ENCODE measurements at regions not wholly inside any gene's neighbourhood (a gene's known extent, or its start where the extent isn't known, plus 50 kb on each side); places are given as distances from the start of the nearest gene placed in this dataset.
"Not testable (repeated sequence)": the region's sequence is repeated elsewhere in the genome, so short reads cannot be mapped to it uniquely, and the experiment has no call there.

DNA sequence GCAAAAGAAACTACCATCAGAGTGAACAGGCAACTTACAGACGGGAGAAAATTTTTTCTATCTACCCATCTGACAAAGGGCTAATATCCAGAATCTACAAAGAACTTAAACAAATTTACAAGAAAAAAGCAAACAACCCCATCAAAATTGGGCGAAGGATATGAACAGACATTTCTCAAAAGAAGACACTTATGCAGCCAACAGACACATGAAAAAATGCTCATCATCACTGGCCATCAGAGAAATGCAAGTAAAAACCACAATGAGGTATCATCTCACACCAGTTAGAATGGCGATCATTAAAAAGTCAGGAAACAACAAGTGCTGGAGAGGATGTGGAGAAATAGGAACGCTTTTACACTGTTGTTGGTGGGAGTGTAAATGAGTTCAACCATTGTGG, 206.6 kb upstream of the HTR1E start:
- not testable (repeated sequence) for DNase-seq

DNA sequence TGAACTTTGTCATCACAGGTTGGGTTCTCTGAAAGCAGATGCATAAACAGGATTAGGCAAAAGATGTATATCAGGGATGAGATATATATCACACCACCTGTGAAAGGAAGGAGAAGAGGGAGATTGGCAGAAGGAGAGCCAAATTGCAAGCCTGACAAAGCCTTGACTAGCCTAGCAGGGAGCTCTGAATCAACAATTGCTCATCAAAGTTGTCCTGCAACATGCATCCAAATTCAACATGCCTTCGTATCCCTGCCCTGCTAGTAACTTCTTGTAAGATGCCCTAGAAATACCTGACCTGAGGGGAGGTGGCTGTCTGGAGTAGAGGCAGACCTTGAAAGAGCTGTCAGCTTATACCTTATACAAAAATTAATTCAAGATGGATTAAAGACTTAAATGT, 207.1 kb upstream of the HTR1E start:
- DNase-seq, result no peak

DNA sequence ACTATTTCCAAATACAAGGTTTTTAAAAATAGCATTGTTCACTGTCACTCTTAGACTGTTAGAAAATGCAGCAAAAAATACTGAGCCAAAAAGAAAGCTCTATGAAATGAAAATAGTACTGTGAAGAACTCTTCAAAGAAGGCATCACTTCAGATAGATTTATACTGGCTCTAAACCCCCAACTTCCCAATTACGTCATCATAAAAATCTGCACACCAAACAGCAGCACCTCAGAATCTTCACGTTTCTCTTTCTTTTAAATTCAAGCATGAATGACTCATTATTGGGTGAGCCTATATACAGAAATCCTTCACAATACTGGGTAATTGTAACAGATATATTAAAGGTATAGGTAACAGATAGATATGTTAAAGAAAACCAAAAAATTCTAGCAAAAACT, 208.4 kb upstream of the HTR1E start:
- DNase-seq, result no peak

DNA sequence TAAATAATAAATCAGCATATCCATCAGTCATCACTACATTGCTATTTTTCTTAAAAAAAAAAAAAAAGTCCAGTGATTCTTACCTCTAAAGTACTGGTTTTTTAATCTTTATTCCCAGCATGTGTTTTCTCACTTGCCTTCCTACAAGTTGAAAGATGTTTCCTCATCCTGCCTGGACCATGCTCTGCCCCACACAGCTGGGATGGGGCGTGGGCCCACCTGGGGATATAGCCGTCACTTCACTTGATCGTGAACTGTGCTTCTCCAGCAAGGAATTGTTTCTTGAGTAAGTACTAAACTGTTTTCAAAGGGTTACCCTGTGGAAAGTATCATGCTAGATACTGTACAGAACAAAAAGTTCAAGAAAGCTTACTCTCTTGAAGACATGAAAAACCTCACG, 212.6 kb upstream of the HTR1E start:
- DNase-seq, result no peak

DNA sequence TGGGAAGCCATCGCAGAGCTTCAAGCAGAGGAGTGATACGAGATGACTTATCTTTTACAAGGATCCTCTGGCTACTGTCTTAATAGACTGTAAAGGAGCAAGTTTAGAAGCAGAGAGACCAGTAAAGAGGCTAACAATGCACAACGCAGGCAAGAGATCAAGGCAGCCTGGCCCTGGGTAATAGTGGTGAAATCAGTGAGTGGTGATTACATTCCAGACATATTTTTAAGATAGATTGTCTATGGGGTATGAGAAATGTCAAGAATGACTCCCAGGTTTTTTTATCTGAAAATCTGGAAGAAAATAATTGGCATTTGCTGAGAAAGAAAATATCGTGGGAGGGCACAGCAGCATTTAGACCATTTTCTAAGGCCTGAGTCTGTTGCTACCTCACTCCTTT, 213.6 kb upstream of the HTR1E start:
- DNase-seq, result no peak

DNA sequence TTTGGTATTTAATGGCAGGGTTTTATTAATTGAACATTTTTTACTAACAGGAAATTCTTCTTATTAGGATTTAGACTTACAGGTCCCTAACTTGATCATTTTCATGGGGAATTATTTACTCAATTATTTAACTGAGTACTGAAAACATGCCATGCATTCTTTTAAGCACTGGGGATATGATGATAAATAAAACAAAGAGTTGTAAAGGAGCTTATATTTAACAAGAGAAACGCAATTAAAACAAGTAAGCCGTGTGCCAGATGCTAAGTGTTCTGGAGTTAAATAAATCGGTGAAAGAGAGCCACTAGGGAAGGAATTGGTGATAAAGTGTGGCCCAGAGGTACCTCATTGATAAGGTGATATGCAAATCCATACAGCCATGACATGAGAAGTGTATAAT, 214.2 kb upstream of the HTR1E start:
- DNase-seq, result no peak

DNA sequence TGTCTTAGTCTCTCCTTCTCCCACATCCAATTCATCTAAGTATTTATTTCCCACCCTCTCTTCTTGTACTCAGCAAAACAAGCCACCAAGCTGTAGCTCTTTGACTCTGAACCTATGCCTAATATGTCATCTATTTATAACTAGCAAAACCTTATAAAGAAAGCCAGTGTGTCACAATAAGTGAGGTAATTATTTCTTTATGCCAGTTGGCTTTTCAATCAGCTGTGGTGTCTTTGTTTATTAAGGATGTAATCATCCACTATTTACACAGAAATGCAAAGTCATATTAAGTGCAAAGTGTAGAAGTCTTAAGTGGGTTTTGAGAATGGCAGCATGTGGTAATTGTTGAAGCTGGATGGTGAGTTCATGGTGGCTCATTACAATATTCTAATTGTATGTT, 215.2 kb upstream of the HTR1E start:
- no peak for DNase-seq

DNA sequence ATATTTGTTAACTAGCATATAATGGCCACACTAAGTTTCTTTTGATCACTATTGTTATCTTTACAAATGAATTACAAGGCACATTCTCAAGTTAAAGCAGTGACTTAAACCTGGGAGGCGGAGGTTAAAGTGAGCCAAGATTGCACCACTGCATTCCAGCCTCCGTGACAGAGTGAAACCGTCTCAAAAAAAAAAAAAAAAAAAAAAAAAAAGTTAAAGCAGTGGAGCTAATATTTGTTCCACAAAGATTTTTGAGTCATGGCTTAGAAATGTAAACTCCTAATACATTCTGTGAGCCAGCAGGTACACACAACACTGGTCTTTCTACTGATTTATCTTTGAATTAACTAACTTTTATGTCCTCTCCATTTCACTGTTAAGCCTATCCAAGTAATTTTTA, 221.7 kb upstream of the HTR1E start:
- no peak for DNase-seq

DNA sequence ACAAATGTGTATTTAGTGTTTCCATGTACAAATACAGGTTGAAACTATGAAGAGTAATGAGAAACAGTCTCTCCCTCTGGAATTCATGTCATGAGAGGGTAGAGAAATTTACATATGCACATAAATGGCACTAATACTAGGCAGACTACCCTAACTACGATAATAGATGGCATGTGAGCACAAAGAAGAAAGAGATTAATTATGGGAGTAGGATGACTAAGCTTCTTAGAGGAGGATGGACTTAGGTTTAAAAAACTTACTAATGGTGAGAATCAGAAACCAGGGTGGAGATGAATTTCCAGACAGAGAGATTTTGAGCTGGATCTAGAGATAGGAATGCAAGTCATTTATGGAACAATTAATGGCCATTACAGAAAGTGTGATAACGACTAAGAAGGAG, 225.3 kb upstream of the HTR1E start:
- DNase-seq, result no peak

DNA sequence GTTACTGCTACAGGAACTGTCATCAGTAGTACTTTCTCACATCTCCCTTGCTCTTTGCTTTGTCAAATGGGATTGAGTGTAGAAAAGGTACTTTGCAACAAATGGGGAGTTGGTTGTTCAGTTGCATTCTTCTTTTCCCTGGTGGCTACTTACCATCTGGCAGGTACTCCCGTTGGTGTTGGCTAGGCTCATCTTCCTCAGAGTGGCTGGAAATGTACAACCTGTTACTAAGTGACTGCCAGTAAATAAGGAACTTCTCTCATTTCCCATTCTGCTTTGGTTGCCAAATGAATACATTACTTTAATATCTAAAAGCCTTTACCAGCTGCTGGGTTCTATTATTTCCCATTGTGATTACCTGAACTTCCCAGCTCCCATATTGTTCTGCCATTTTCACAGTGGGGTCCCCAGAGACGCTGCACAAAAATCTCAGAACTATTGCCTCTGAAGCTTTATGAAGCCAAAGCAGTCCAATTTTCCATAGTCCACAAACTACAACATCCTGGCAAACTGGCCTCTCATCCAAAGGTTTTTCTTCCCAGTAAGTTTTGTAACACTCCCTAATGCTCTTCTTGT, 229.7 kb upstream of the HTR1E start:
- DNase-seq, result no peak

DNA sequence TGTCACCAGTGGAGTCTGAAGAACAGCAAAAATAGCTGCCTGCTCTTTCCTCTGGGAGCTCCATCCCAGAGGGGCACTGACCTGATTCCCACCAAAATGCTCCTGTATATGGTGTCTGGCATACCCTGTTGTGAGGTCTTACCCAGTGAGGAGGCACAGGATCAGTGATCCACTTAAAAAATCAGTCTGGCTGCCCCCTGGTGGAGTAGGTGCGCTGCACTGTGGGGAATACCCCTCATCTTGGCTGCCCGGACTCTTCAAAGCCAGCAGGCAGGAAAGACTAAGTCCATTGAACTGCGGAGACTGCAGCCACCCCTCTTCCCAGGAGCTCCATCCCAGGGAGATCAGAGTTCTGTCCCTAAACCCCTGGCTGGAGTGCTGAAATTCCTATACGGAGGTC, 230.9 kb upstream of the HTR1E start:
- DNase-seq, result no peak

DNA sequence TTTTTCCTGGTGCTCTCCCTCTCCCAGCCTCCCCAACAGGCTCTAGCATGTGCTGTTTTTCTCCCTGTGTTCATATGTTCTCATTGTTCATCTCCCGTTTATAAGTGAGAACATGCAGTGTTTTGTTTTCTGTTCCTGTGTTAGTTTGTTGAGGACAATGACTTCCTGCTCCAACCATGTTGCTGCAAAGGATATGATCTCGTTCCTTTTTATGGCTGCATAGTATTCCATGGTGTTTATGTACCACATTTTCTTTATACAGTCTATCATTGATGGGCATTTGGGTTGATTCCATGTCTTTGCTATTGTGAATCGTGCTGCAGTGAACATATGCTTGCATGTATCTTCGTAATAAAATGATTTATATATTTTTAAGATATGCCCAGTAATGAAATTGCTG, 236.1 kb upstream of the HTR1E start:
- not testable (repeated sequence) for DNase-seq

DNA sequence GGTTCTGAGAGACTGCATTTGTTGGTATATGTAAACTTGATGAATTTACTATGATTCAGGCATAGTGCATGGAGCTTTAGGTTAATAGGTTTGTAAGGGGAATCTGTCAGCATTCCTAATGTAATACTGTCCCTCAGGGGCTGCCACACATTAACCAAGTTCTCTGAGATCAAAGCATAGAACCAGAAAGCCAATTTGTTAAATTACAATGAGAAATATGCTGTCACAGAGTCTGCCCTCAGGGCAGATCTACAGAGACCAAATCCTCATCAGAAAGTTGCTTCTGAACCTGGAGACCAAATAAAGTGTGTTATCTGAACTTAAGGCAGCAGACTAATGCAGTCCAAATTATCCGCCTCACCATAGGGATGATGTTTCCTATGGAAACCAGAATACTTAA, 250.8 kb upstream of the HTR1E start:
- DNase-seq, result no peak

DNA sequence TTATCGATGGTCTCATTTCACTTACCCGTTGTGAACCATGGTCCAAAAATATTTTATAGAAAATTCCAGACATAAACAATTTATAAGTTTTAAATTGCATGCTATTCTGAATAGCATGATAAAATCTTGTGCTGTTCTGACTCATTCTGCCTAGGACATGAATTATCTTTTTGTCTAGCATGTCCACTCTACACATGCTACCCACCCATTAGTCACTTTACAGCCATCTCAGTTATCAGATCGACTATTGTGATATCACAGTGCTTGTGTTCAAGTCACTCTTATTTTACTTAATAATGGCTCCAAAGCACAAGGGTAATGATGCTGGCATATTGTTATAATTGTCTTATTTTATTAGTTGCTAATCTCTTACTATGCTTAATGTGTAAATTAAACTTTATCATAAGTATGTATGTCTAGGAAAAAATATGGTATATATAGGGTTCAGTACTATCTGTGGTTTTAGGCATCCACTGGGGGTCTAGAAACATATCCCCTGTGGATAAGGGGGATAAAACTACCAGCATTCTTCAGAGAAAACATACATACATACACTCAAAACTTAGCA, 252.0 kb upstream of the HTR1E start:
- no peak for DNase-seq

DNA sequence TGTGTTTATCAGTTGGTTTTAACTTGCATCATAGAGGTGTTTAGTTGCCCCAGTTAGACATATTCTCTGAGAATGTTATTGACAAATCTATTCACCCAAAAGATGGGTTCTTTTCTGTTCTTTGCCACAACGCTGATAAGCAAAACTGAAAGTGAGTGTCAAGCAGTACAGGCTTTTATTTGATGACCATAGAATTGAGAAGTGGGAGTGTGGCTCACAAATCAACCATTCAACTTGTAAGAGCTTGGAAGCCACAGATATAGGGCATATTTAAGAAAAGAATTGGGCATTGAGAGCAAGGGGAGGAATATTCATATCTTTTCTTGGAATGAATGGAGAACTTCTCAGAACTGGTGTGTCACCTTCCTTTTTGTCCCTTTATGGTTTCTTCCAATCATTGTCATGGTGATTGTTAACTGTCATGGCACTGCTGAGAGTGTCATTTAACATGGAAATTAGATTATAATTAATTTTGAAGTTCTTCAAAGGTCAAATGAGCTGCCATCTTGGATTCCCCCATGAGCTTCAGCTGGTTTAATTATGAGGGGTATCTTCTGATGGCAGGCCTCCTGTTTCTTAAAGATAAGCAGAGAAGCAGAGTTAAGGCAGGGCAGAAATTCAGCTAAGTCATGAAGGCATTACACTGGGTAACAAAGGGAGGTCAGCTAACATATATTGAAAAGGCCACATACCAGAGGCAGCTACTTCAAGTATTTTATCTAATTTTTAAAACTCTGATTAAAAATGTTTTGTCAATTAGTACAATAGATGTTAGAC, 254.0 kb upstream of the HTR1E start:
- no peak for DNase-seq

DNA sequence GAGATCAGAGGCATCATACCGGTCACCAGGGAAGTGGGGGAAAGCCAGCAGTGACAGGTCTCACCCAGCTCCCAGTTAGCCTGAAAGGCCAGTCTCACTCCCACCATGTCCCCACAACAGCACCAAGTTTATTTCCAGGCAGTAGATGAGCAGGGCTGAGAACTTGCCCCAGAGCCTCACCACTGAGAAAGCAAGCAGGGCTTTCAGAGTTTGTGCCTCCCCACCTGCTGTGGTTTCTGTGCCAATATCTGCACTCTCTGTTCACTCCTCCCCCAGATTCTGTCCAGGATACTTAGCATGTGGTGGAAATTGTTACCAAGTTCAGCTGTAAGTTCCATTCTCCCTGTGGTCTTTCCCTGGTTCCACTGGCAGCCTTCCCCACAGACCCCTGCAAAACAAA, 255.0 kb upstream of the HTR1E start:
- no peak for DNase-seq

DNA sequence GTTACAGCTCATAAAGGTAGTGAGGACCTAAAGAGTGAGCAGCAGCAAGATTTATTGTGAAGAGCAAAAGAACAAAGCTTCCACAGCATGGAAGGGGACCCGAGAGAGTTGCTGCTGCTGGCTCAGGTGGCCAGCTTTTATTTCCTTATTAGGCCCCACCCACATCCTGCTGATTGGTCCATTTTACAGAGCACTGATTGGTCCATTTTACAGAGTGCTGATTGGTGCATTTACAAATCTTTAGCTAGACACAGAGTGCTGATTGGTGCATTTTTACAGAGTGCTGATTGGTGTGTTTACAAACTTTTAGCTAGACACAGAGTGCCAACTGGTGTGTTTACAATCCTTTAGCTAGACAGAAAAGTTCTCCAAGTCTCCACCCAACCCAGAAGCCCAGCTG, 256.2 kb upstream of the HTR1E start:
- not testable (repeated sequence) for DNase-seq

DNA sequence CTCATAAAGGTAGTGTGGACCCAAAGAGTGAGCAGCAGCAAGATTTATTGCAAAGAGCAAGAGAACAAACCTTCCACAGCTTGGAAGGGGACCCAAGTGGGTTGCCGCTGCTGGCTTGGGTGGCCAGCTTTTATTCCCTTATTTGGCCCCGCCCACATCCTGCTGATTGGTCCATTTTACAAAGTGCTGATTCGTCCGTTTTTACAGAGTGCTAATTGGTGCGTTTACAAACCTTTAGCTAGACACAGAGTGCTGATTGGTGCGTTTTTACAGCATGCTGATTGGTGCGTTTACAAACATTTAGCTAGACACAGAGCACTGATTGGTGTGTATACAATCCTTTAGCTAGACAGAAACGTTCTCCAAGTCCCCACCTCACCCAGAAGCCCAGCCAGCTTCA, 265.2 kb upstream of the HTR1E start:
- DNase-seq, result not testable (repeated sequence)

DNA sequence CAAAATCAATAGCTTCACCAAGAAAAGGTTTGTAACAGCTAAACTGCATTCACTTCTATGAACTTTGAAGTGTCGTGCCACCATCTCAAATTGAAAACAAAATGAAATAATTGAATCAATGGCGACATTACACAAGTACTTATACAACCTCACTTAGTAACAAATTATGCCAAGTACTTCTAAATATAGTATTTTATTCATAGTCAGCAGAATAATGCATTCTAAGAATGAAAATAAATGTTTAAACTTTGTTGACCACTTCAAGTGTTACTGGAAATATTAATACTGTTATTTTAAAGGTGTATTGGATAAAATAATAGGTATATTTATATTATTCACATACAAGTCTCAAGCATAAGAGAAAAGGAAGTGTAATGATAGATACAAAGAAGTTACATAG, 280.1 kb upstream of the HTR1E start:
- DNase-seq, result no peak

DNA sequence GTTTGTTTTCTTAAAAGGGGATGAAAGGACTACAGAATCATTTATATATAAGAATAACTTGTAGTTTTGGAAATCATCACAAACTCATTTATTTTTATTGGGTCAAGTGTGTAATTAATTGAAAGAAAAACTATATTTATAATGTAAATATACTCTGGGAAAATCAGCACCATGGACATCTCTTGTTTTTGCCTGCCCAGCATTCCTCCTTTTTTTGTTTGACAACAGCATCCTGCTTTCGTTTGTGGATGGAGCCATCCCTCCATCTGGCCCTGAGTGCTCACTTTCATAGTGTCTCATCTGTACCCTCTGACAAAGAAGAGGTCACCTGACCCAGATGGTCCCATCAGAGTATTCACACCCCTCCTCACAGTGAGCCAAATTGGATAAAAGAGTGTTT, 308.2 kb upstream of the HTR1E start:
- no peak for DNase-seq

DNA sequence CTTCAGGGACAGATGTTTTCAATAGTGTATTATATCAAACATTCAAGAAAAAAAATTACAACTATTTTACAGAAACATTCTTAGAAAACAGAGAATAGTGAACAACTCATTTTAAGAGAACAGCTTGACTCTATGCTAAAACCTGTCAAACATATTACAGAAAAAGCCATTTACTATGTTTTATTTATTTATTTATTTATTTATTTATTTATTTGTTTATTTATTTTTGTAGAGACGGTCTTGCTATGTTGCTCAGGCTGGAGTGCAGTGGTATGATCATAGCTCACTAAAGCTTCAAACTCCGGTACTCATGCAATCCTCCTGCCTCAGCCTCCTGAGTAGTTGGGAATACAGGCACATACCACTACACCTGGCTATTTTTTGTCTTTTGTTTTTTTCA, 317.9 kb upstream of the HTR1E start:
- no peak for DNase-seq

DNA sequence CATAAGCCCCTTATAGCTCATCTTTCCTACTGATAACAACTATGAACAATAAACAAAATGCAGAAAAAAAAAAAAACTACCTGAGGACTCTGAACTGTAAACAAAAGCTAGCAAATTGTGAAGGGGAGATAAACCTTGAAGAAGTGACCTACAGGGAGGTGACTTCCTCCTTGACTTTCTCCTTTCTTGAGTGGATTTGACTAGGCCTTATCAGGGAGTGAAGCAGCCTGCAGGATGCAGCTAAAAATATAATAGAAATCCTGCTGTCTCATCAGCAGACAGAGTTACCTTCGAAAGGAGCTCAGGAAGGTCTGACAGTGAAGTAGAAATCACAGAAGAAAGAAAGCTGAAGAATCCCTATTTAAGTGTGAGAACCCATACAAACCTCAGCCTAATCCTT, 322.0 kb upstream of the HTR1E start:
- no peak for DNase-seq

DNA sequence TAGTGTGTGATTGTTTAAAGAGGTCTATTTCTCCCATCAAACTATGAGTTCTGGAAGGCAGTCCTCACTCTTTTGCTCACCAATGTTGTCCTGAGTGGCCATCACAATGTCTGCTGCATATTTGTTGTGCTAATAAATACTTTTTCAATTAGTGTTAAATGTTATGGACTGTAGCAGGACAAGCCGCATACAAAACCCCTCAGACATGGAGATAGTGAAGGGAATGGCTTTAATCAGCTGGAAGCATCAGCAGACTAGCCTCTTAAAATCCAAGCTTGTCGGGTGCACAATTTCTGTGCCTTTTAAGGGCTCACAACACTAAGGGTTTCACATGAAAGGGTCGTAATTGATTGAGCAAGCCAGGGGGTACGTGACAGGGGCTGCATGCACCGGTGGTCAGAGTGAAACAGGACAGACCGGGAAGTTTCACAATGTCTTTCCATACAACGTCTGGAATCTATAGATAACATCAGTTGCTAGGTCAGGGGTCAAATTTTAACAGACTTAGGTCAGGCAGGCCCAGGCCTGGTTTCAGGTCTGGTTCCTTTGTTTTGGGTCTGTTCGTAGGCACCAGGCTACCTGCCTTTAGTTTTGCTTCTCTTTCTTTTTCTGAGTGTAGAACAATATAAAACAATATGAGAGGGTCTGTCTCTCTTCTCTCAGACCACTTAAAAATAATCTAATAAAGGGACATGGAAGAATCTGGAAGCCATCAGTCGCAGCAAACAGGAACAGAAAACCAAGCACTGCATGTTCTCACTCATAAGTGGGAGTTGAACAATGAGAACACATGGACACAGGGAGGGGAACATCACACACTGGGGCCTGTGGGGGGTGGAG, 327.6 kb upstream of the HTR1E start:
- DNase-seq, result no peak

DNA sequence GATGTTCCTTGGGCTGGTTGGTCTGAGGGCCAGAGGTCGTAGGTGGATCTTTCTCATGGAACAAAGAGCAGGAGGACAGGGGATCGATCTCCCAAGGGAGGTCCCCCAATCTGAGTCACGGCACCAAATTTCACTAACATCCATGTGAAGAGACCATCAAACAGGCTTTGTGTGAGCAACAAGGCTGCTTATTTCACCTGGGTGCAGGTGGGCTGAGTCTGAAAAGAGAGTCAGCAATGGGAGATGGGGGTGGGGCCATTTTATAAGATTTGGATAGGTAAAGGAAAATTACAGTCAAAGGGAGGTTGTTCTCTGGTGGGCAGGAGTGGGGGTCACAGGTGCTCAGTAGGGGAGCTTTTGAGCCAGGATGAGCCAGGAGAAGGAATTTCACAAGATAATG, 334.0 kb upstream of the HTR1E start:
- DNase-seq, result not testable (repeated sequence)

Measured in NCI-H1048 (cell line).